Body of pancreas (tissue), 4 donors: ENCODE measurements at regions not wholly inside any gene's neighbourhood (a gene's known extent, or its start where the extent isn't known, plus 50 kb on each side); places are given as distances from the start of the nearest gene placed in this dataset.

Source experiments
- ATAC-seq: fragments of 150-250 bp; one replicate; pipeline ENCODE4 v1.9.1; 2016
- DNase-seq, 4 donors: peaks; one replicate each; pipeline ENCODE4 v3.0.0-alpha.2; 2019
- H3K27ac ChIP-seq, 4 donors: fragments of 200-600 bp; sonication (generic); 1 replicate in 3 of 4; 2 replicates in 1 of 4; pipeline versions ENCODE4 v1.5.1 to v1.6.1; 2016 to 2019; ENCODE audit warnings: mild to moderate bottlenecking in 1 of 4, mixed read lengths in 1 of 4, moderate library complexity in 1 of 4
- H3K27me3 ChIP-seq, 2 donors: fragments of 200-600 bp; sonication (generic); one replicate each; pipeline ENCODE4 v1.6.0; 2016; ENCODE audit warnings: mild to moderate bottlenecking in 1 of 2
- H3K36me3 ChIP-seq, 2 donors: fragments of 200-600 bp; sonication (generic); replicated peaks in 1 of 2; 2 replicates each; pipeline ENCODE4 v1.5.1; 2016; ENCODE audit warnings: low read depth in 2 of 2; ENCODE audit not compliant: insufficient read depth in 1 of 2
- H3K4me1 ChIP-seq: fragments of 200-600 bp; sonication (generic); one replicate; pipeline ENCODE4 v1.6.0; 2016
- H3K4me3 ChIP-seq, 2 donors: fragments of 200-600 bp; sonication (generic); 1 replicate in 1 of 2; 2 replicates in 1 of 2; pipeline ENCODE4 v1.5.1; 2016 to 2019
- H3K9me3 ChIP-seq, 3 donors: fragments of 200-600 bp; sonication (generic); 1 replicate in 2 of 3; 2 replicates in 1 of 3; pipeline ENCODE4 v1.5.1; 2016
- POLR2A ChIP-seq, 3 donors: fragments of 450-650 bp; IDR thresholded peaks; one replicate each; pipeline ENCODE4 v1.6.1; 2016; ENCODE audit warnings: antibody characterized with exemption in 3 of 3, mild to moderate bottlenecking in 2 of 3
- WGBS, 2 donors: methylation state at CpG; one replicate each; pipeline ENCODE4 v1.1.5; 2017; 5-methylcytosine and 5-hydroxymethylcytosine counted together
- intact Hi-C: fragments of 100-400 bp; cut with DNase I; formaldehyde crosslinking; loops from one replicate; pipeline ENCODE4 v1.15.1; 2023
- TF ChIP-seq, protein P1 (sequence below), 7 experiments: fragments of 450-650 bp in 4 of 7; fragments of 200-600 bp in 3 of 7; sonication (generic) in 3 of 7; IDR thresholded peaks; one replicate each; pipeline ENCODE4 v1.5.1; 2016 to 2019; ENCODE audit warnings: antibody characterized with exemption in 7 of 7

DNA sequence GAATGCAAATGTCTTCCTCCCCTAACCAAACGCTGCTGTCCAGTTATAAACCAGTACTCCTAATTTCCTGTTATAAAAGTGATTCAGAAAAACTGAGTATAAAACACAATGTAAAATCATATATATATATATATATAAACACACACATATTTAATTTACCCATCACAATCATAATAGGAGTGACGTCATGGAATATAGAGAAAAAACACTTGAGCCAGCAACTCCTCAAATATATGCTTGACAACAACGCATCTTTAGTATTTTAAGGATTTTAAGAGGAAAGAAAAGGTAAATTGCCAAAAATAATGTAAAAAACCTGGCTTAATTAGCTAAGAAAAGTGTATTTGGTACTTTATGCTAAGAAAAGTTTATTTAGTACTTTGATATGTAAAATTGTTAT, 2701.7 kb downstream of the PCDH7 start:
- Histone ChIP-seq H3K4me1 (no peaks in the 10 kb centered on the region), H3K27ac (no peak overlapping the region), H3K4me3 (no peak overlapping the region), H3K27me3 (no peaks in the 10 kb centered on the region), H3K9me3 (no peaks in the 10 kb centered on the region), H3K36me3 (no peaks in the 10 kb centered on the region)
- intact Hi-C loops: no loop called here
- DNase-seq: no peak
- no peak for TF ChIP-seq POLR2A (IDR thresholded peaks at IDR 0.05)
- TF ChIP-seq, protein P1, sequence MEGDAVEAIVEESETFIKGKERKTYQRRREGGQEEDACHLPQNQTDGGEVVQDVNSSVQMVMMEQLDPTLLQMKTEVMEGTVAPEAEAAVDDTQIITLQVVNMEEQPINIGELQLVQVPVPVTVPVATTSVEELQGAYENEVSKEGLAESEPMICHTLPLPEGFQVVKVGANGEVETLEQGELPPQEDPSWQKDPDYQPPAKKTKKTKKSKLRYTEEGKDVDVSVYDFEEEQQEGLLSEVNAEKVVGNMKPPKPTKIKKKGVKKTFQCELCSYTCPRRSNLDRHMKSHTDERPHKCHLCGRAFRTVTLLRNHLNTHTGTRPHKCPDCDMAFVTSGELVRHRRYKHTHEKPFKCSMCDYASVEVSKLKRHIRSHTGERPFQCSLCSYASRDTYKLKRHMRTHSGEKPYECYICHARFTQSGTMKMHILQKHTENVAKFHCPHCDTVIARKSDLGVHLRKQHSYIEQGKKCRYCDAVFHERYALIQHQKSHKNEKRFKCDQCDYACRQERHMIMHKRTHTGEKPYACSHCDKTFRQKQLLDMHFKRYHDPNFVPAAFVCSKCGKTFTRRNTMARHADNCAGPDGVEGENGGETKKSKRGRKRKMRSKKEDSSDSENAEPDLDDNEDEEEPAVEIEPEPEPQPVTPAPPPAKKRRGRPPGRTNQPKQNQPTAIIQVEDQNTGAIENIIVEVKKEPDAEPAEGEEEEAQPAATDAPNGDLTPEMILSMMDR (IDR thresholded peaks at IDR 0.05): no peak
- no peak for ATAC-seq
- 64 to 72% methylated on average over 3 of the region's 3 CpGs for WGBS, 2 donors

DNA sequence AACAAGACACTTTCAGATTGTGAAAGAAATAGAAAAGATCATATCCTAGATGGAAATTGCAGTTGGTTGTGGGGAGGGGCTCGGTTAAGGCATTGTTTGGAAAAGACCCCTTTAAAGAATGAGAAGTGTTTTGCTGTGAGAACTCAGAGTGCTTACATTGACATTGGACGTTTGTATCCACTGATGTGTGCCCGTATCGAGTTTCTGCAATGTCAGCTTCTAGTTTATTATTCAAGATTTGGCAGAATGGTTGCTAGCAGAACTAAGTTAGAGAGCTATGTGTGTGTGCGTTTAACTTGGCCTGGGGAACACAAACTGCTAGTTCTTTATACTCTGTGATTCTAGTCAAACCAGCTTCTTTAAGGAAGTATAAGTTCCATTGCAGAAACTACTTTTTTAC, 2702.5 kb downstream of the PCDH7 start:
- ATAC-seq (no peak), DNase-seq (no peak)
- intact Hi-C loops: no loop called here
- Histone ChIP-seq H3K36me3 (no peaks in the 10 kb centered on the region), H3K27me3 (no peaks in the 10 kb centered on the region), H3K4me3 (no peak overlapping the region), H3K4me1 (no peaks in the 10 kb centered on the region), H3K9me3 (no peaks in the 10 kb centered on the region), H3K27ac (no peak overlapping the region)
- TF ChIP-seq, protein P1 (IDR thresholded peaks at IDR 0.05): no peak
- no peak for TF ChIP-seq POLR2A (IDR thresholded peaks at IDR 0.05)
- 33 to 48% methylated on average over 5 of the region's 5 CpGs for WGBS, 2 donors

DNA sequence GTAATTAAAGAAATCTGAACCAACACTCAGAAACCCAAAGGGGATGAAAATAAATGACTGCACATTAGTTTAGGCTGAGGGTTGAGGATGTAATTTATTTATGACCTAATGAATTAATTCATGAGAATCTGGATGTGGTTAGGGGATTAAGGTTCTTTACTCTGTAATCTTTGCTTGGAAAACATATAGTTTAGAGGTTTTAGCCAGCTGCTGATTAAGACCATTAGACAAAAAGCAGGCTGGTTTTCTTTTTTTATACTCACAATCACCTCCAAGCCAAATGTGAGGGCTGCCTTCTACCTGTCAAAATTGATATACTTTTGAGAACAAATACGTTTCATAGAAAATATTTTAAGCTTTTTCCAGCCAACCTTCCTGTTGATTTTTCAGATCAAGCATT, 2705.8 kb downstream of the PCDH7 start:
- intact Hi-C loops: no loop called here
- Histone ChIP-seq H3K36me3 (no peaks in the 10 kb centered on the region), H3K4me3 (no peak overlapping the region), H3K4me1 (no peaks in the 10 kb centered on the region), H3K27me3 (no peaks in the 10 kb centered on the region), H3K9me3 (no peaks in the 10 kb centered on the region), H3K27ac (no peak overlapping the region)
- ATAC-seq (no peak), DNase-seq (no peak)
- 31% methylated on average over 1 of the region's 1 CpG for WGBS, 2 donors
- TF ChIP-seq, protein P1 (IDR thresholded peaks at IDR 0.05): no peak
- no peak for TF ChIP-seq POLR2A (IDR thresholded peaks at IDR 0.05)

DNA sequence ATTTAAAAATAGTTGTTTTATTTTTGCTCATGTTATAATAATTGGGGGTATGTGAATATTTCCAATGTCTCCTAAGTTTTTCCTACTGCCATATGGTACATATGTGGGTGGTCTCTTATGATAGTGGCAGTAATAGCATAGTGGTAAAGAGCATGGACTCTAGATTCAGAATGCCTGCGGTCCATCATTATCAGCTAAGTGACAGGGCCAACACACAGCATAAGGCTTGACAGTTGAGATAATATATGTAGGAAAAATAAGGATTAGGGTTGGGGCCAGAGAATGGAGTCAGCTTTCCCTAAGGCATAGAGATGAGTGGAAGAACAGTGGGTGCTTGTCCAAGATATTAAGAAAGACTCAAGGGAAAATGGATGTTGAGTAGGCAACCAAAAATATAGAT, 2707.5 kb downstream of the PCDH7 start:
- no peaks in the 10 kb centered on the region for H3K9me3 ChIP-seq
- ATAC-seq (no peak), DNase-seq (no peak)
- no peak overlapping the region for H3K27ac ChIP-seq
- no peaks in the 10 kb centered on the region for H3K27me3 ChIP-seq
- H3K4me1 ChIP-seq: no peaks in the 10 kb centered on the region
- H3K36me3 ChIP-seq: no peaks in the 10 kb centered on the region
- no peak for TF ChIP-seq POLR2A (IDR thresholded peaks at IDR 0.05)
- TF ChIP-seq, protein P1 (IDR thresholded peaks at IDR 0.05): no peak
- intact Hi-C loops: no loop called here
- no peak overlapping the region for H3K4me3 ChIP-seq
- WGBS, 2 donors: 71 to 92% methylated on average over 1 of the region's 1 CpG

DNA sequence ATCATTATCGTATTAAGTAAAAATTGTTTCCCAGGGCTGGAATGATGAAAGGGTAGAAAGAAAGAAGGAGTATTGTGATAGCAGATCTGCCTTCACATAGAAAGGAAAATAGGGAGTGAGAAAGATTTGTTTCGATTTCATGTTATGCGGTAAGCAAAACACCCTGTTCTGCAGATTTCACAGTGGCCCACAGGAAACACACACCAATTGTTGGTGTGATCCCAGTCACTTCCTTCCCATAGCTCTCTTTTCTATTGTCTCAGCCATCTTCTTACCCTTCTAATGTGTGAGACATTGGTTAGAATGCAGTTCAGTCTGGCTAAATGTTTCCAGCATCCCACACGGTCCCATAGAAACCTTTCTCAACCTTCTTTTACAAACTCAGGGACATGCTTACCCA, 2709.8 kb downstream of the PCDH7 start:
- H3K4me3 ChIP-seq: no peak overlapping the region
- no peaks in the 10 kb centered on the region for H3K9me3 ChIP-seq
- no peaks in the 10 kb centered on the region for H3K36me3 ChIP-seq
- 74 to 86% methylated on average over 4 of the region's 4 CpGs for WGBS, 2 donors
- no peak for DNase-seq
- H3K4me1 ChIP-seq: no peaks in the 10 kb centered on the region
- H3K27me3 ChIP-seq: no peaks in the 10 kb centered on the region
- no peak for ATAC-seq
- H3K27ac ChIP-seq: no peak overlapping the region
- intact Hi-C loops: no loop called here
- TF ChIP-seq, protein P1 (IDR thresholded peaks at IDR 0.05): no peak
- TF ChIP-seq POLR2A (IDR thresholded peaks at IDR 0.05): no peak
